HEK293T (cell line): ENCODE measurements at regions not wholly inside any gene's neighbourhood (a gene's known extent, or its start where the extent isn't known, plus 50 kb on each side); places are given as distances from the start of the nearest gene placed in this dataset.

Source experiments
- CTCF ChIA-PET: fragments of 350-600 bp; formaldehyde crosslinking; extraction: SDS; loops from one replicate; lab custom pipeline; 2021; ENCODE audit warnings: antibody characterized with exemption, inconsistent platforms; lab: Yijun Ruan, JAX
- POLR2A ChIA-PET: fragments of 350-600 bp; formaldehyde crosslinking; extraction: SDS; loops from one replicate; lab custom pipeline; 2020; ENCODE audit warnings: antibody characterized with exemption, inconsistent platforms; lab: Yijun Ruan, JAX
- DNase-seq: peaks from one replicate; pipeline ENCODE4 v3.0.0; 2012; ENCODE audit warnings: mixed read lengths; ENCODE audit errors: extremely low spot score
- ARNT ChIP-seq: fragments of 450-650 bp; IDR thresholded peaks from 2 replicates; pipeline ENCODE4 v1.6.1; 2017; ENCODE audit warnings: mild to moderate bottlenecking
- BHLHE40 ChIP-seq: fragments of 450-650 bp; IDR thresholded peaks from 2 replicates; pipeline ENCODE4 v1.6.1; 2016; ENCODE audit warnings: mild to moderate bottlenecking, moderate library complexity, borderline replicate concordance
- CTBP1 ChIP-seq: fragments of 450-650 bp; IDR thresholded peaks from 2 replicates; pipeline ENCODE4 v1.6.1; 2016; ENCODE audit warnings: borderline replicate concordance
- ELF4 ChIP-seq: fragments of 450-650 bp; IDR thresholded peaks from 2 replicates; pipeline ENCODE4 v1.6.1; 2017; ENCODE audit warnings: antibody characterized with exemption
- FOXA1 ChIP-seq: fragments of 450-650 bp; IDR thresholded peaks from 2 replicates; pipeline ENCODE4 v1.6.1; 2016; ENCODE audit warnings: mild to moderate bottlenecking
- FOXK2 ChIP-seq: fragments of 450-650 bp; IDR thresholded peaks from 2 replicates; pipeline ENCODE4 v1.6.1; 2016; ENCODE audit warnings: mild to moderate bottlenecking
- FOXM1 ChIP-seq: fragments of 450-650 bp; IDR thresholded peaks from 2 replicates; pipeline ENCODE4 v1.6.1; 2017; ENCODE audit warnings: mild to moderate bottlenecking, borderline replicate concordance
- HDGF ChIP-seq: fragments of 450-650 bp; IDR thresholded peaks from 2 replicates; pipeline ENCODE4 v1.6.1; 2017; ENCODE audit warnings: antibody characterized with exemption, borderline replicate concordance
- L3MBTL2 ChIP-seq: fragments of 450-650 bp; conservative IDR thresholded peaks from 2 replicates; pipeline ENCODE4 v1.6.1; 2016; ENCODE audit warnings: mild to moderate bottlenecking
- LEF1 ChIP-seq: fragments of 450-650 bp; IDR thresholded peaks from 2 replicates; pipeline ENCODE4 v1.6.1; 2017; ENCODE audit warnings: mild to moderate bottlenecking, borderline replicate concordance
- NFRKB ChIP-seq: fragments of 450-650 bp; IDR thresholded peaks from 2 replicates; pipeline ENCODE4 v1.6.1; 2016; ENCODE audit warnings: mild to moderate bottlenecking, moderate library complexity
- PKNOX1 ChIP-seq: fragments of 450-650 bp; IDR thresholded peaks from 2 replicates; pipeline ENCODE4 v1.6.1; 2016
- SP1 ChIP-seq: fragments of 450-650 bp; IDR thresholded peaks from 2 replicates; pipeline ENCODE4 v1.6.1; 2017
- SUZ12 ChIP-seq: fragments of 450-650 bp; IDR thresholded peaks from 2 replicates; pipeline ENCODE4 v1.6.1; 2016; ENCODE audit warnings: mild to moderate bottlenecking
- TARDBP ChIP-seq: fragments of 450-650 bp; IDR thresholded peaks from 2 replicates; pipeline ENCODE4 v1.6.1; 2016
- ZNF384 ChIP-seq: fragments of 450-650 bp; IDR thresholded peaks from 2 replicates; pipeline ENCODE4 v1.6.1; 2016

GRCh38 chr11:19326499-19326898, 85.8 kb upstream of the E2F8 start:
- ChIA-PET POLR2A (no interaction called here), CTCF (interaction anchor here (0.6 kb wide), 1 partner anchor 409 kb away, joined by 4 read pairs; no protein-coding TSS in a partner anchor)
- no peak for TF ChIP-seq SP1
- no peak for TF ChIP-seq CTBP1
- TF ChIP-seq FOXA1 = no peak
- no peak for TF ChIP-seq HDGF
- no peak for TF ChIP-seq TARDBP
- TF ChIP-seq LEF1 = no peak
- TF ChIP-seq ZNF384 = no peak
- TF ChIP-seq SUZ12 = no peak
- no peak for TF ChIP-seq ARNT
- no peak for TF ChIP-seq ELF4
- no peak for TF ChIP-seq BHLHE40
- no peak for TF ChIP-seq FOXM1
- TF ChIP-seq NFRKB = no peak
- no peak for TF ChIP-seq L3MBTL2
- TF ChIP-seq FOXK2 = no peak
- no peak for DNase-seq

- no peak for DNase-seq
- CTCF ChIA-PET = no interaction called here
- POLR2A ChIA-PET = no interaction called here
- TF ChIP-seq SUZ12 (no peak), SP1 (no peak), FOXM1 (no peak), TARDBP (no peak), CTBP1 (no peak), FOXA1 (no peak), HDGF (no peak), ARNT (no peak), NFRKB (no peak), PKNOX1 (no peak), LEF1 (no peak), FOXK2 (no peak), ELF4 (no peak), ZNF384 (no peak), BHLHE40 (no peak), L3MBTL2 (no peak)
These were observed 82.8 kb upstream of the E2F8 start for GRCh38 chr11:19323502-19323901.

GRCh38 chr11:19321351-19321750, 80.6 kb upstream of the E2F8 start:
- DNase-seq = no peak
- CTCF ChIA-PET = no interaction called here
- TF ChIP-seq TARDBP = no peak
- no peak for TF ChIP-seq ZNF384
- TF ChIP-seq FOXM1 = no peak
- no peak for TF ChIP-seq NFRKB
- TF ChIP-seq CTBP1 = no peak
- TF ChIP-seq PKNOX1 = no peak
- TF ChIP-seq ELF4 = no peak
- no peak for TF ChIP-seq FOXA1
- no peak for TF ChIP-seq LEF1
- TF ChIP-seq HDGF = no peak
- POLR2A ChIA-PET = no interaction called here

GRCh38 chr11:19320827-19321226, 80.1 kb upstream of the E2F8 start:
- CTCF ChIA-PET = no interaction called here
- TF ChIP-seq ZNF384 (no peak), FOXM1 (no peak), FOXA1 (no peak), TARDBP (no peak), LEF1 (no peak), ELF4 (no peak), NFRKB (no peak), SUZ12 (no peak), SP1 (no peak), L3MBTL2 (no peak), PKNOX1 (no peak), HDGF (no peak), FOXK2 (no peak), BHLHE40 (no peak), CTBP1 (no peak), ARNT (no peak)
- DNase-seq = no peak
- POLR2A ChIA-PET = no interaction called here

- ChIA-PET CTCF (no interaction called here), POLR2A (no interaction called here)
- no peak for DNase-seq
- TF ChIP-seq ARNT = no peak
- TF ChIP-seq FOXM1 = no peak
- no peak for TF ChIP-seq HDGF
These were observed 75.7 kb upstream of the E2F8 start for GRCh38 chr11:19316434-19316833.

GRCh38 chr11:19315511-19315910, 74.8 kb upstream of the E2F8 start:
- no peak for TF ChIP-seq TARDBP
- TF ChIP-seq HDGF = no peak
- TF ChIP-seq LEF1 = no peak
- TF ChIP-seq FOXA1 = no peak
- TF ChIP-seq ELF4 = no peak
- no peak for TF ChIP-seq FOXK2
- TF ChIP-seq L3MBTL2 = no peak
- no peak for TF ChIP-seq PKNOX1
- no peak for TF ChIP-seq CTBP1
- no peak for TF ChIP-seq BHLHE40
- no peak for TF ChIP-seq SP1
- TF ChIP-seq SUZ12 = no peak
- TF ChIP-seq ZNF384 = no peak
- no peak for TF ChIP-seq ARNT
- no peak for TF ChIP-seq NFRKB

More at GRCh38 chr11:19315511-19315910, 74.8 kb upstream of the E2F8 start:
- DNase-seq = no peak
- ChIA-PET CTCF (no interaction called here), POLR2A (no interaction called here)
